ENCODE measurements at regions not wholly inside any gene's neighbourhood (a gene's known extent, or its start where the extent isn't known, plus 50 kb on each side); places are given as distances from the start of the nearest gene placed in this dataset.

DNA sequence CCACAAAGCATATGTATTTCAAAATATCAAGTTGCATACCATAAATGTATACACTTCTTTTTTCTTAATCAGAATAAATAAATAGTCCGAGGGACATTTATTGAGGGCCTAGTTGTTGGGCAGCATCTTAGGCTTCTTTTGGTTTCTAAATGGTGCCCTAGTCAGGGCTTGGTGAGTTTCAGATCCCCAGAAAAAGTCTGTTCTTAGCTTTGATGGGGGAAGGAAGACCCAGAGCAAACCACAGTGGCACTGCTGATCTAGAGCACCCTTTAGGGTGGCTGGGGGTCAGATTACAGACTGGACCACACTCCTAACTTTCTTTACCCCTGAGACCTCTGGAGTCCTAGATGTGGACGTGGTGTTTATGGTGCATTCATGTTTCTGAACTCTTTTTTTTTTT is 97.8 kb downstream of the C9orf152 start:
- in situ Hi-C loops (cut with MboI; ENCODE audit: low sequenced_read_pairs): no loop called here

DNA sequence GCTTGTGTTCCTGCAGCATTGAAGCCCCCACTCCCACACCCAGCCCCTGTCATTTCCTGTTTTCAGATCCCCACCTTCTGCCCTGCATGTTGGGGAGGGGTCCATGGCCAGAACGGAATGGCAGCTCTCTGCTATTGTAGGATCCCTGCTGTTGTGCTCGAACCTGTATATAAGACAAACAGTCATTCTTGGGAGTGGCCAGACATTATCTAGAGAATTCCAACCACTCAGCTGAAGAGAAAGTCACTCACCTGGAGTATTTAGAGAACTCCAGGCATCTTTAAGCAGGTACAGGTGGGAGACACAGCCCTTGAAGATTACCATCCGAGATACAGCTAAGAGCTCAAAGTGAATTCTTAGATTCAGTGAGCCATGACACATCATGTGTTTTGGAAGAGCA is 96.1 kb downstream of the C9orf152 start:
- in situ Hi-C loops (cut with MboI; ENCODE audit: low sequenced_read_pairs): no loop called here

DNA sequence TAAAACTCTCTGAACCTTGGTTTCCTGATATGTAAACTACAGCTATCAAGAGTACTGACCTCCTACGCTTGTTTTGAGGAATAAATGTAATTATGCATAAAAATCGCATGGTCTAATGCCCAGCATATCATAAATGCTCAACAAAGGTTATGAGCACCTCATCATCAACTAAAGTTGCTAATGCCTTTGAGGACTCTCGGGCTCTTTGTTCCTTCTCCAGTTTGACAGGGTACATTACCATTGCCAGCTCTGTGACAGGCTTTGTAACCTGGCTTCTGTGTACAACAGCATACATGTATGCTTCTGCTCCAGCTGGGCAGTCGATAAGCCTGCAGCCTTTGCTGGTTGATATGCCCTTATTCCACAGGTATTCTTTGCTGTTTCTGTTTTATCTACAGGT is 95.2 kb downstream of the C9orf152 start:
- in situ Hi-C loops (cut with MboI; ENCODE audit: low sequenced_read_pairs): no loop called here

DNA sequence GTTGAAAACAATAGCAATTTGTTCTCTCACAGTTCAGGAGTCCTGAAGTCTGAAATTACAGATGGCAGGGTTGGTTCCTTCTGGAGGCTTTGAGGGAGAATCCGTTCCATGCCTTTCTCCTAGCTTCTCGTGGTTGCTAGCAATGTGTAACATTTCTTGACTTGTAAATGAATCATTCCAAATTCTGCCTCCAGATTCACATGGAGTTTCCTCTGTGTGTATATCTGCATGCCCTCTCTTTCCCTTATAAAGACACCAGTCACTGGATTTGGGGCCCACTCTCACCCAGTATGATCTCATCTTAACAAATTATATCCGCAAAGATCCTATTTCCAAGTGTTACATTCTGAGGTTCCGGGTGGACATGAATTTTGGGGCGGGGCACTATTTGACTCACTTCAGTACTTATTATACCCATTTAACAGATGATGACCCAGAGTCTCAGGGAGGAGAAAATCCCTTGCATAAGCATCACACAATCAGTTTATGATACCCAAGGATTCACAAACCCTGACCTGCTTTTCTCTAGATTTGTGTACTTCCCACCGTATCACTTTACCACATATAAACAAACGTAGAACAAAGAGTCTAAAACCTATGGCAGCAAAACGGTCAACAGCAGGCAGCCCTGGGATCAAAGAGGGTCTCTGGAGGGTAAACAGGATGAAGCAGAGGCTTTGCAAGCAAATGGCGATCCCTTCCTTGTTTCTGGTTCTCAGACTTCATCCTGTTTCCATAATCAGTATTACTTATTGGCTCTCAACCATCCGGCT is 93.7 kb downstream of the C9orf152 start:
- in situ Hi-C loops (cut with MboI; ENCODE audit: low sequenced_read_pairs): no loop called here

DNA sequence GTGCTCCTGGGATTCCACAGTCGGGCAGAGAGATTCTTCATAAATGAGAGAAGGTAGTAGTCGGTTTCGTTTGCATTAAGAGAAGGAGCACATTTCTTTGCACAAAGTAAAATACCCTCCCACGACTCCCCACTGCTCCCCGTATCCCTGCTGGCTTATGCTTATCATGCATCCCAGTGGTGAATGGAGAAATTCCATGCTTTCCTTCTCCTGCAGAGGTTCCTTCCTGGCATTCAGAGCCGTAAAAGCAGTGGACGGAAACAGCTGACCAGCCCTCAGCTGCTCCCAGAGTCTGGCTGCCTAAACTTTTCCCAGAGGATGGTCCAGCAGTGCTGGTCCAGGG is 93.1 kb downstream of the C9orf152 start:
- in situ Hi-C loops (cut with MboI; ENCODE audit: low sequenced_read_pairs): no loop called here

DNA sequence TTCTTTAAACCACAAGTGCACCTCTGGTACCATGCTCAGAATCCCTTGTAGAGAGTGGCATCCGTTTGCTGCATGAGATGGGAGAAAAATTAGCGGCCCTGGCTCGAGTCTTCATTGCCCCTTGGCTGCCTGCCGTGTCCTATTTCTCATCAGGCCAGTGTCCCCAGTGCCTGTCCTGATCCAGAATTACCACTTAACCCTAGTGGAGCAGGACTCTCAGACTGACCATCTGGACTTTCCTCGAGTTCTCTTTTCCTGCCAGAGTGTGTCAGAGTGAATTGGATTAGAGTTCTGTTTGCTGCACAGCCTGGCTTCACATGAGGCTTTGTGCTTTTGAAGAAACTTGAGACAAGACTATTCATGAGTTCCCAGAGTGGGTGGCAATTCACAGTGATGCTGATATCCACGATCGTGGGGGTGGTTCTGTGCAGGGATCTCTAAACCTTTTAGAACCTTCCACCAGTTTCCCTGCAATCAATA is 92.6 kb downstream of the C9orf152 start:
- in situ Hi-C loops (cut with MboI; ENCODE audit: low sequenced_read_pairs): no loop called here

DNA sequence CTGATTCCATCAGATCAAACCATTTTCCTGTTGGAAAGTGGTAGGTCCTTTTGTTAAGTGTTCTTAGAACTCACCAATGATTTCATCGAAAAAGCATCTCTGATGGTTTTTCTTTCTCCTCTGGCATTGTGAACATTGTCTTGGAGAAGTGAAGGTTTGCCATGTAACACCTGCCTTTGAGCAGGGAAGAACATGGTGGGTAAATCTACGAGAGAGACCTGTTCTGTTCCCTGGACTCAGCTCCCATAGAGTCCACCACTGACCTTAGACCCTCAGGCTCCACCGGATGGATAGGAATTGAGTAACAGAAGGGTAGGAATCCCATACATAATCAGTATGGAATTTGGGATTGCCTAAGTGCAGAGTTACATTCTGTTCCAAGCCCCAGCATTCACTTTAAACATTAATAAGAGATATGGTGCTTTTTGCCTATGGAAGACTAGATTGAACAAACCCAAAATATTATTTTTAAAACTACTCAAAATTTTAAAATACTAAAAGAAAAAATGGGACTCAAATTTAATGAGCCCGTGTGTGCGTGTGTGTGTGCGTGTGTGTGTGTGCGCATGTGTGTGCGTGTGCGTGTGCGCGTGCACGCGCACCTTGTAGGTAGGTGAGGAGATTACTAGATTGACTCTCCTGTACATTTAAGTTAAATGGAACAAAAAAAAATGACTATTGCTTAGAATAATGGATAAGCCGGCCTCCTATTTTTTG is 92.0 kb downstream of the C9orf152 start:
- in situ Hi-C loops (cut with MboI; ENCODE audit: low sequenced_read_pairs): no loop called here

DNA sequence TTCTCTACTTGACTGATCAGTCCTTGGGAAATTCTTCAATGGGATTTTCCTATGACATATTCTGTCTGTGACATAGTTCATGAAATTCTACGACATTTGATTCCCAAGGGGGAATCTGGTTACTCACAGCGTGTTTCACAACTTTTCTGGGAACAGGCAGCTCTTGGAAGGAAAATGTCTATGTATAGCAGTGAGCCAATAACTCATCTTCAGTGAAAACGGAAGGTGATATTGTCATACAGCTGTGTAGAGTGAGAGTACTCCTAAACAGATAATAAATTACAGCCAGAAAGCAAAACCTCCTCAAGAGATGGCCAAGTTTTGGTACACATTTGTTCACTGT is 91.4 kb downstream of the C9orf152 start:
- in situ Hi-C loops (cut with MboI; ENCODE audit: low sequenced_read_pairs): no loop called here

DNA sequence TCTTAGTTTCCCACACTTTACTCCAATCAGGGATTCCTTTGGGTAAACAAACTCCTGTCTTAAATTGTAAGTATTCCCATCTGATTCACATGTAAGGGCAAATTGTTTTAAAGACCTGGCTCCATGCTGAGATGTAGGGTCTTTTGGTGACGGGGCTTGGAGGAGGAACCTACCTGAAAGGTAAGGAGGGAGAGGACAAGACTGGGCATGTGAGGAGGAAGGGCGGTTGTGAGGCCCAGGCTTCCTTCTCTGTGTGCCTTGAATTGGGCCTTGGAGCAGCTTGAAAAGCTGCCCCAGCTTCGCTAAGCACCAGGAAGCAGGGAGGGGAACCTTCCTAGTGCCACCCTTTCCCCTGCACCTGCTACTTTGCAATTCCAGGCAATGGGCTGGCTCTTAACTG is 86.8 kb downstream of the C9orf152 start:
- in situ Hi-C loops (cut with MboI; ENCODE audit: low sequenced_read_pairs): no loop called here

DNA sequence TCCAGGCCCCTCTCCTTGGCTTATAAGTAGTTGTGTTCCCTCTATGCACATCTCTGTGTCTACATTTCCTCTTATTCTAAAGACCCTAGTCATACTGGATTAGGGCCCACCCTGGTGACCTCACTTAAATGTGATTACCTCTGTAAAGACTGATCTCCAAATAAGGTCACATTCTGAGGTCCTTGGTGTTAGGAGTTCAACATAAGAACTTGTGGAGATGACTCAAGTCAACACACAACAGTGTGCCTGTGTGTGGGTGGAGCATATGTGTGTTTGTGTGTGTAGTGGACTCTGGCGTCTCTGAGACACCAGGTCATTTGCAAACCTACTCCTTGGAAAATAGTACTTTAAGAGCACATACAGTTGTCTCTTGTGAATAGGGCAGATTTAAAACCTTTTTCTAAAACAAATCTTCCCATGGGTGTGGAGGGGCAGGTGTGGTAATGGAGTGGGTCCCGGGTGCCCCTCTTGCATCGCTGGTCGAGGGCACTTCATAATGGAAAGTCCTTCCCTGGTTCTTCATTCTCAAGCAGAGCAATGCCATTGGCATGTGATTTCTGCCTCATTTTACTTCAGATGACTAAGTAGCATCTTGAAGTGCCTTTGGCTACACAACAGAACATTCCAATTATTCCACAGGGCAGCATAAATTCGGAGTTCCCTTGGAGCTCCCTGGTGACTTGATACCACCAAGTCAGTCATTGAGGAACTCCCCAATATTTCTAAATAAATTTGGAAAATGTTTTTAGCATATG is 84.4 kb downstream of the C9orf152 start:
- in situ Hi-C loops (cut with MboI; ENCODE audit: low sequenced_read_pairs): no loop called here

DNA sequence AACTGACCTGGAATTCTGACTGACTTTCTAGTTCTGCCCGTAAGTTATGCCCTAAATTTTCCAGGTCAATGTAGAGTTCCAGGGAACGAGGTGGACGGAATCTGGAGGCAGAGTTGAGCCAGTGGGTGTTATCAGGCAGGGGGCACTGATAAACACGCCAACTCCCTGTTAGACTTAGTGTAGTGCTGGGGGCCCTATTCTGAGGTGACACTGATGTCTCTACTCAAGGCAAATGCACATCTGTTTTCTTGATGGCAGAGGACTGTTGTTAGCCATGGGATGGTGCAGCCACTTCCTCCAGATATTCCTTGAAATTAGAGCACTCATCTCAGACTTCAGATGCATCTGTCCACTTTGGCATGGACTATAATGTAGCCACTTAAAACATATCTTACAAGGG is 83.5 kb downstream of the C9orf152 start:
- in situ Hi-C loops (cut with MboI; ENCODE audit: low sequenced_read_pairs): no loop called here

DNA sequence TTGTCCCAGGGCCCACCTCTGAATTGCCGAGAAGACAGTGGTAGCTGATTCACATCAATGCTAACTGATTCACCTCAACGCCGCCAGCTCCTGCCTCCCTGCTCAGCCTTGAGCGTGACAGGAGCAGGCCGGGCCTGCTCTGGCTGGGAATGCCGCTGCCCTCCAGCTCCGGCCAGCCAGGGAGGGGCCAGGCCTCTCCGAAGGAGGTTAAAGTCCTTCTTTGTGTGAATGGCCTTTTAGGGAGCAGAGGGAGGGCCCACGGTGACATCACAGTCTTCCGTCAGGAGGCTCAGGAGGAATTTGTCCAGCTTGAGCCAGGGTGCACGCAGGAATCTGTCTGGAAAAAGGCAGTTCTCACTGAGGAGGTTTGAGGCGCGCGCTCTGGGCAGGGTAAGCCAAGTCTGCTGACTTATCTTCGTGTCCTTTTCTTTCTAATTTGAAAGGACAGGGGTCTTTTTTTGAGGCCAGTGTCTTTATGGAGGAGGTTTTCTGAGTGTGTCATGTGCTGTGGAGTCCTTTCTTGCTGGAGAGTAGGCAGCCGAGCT is 82.7 kb downstream of the C9orf152 start:
- in situ Hi-C loops (cut with MboI; ENCODE audit: low sequenced_read_pairs): loop anchor here (25.0 kb wide), 1 partner anchor 538 kb away; no protein-coding TSS in a partner anchor

DNA sequence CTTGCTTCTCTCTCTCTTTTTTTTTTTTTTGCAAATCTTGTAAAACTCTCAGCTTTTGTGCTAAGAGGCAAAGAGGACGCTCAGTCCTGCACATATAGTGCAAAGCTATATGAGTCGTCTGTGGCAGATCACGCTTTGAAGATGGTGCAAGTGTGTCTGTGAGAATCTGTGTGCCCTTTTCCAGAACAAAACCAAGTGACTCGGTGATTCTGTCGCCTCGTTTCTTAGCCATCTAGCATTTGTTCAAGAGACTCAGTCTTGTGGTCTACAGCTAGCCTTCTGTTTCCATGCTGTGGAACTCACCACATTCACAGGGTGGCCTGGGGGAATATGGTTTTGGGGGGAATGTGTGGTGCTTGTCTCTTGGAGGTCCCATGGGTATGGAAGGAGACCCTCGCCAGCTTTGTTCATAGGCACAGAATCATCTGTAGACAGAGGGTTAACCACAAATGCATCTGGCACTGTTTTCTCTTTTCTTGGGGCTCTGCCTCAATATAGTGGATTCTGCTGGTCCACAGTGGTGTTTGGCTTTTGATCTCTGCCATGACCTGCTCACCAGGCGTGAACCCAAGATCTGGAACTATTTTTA is 82.1 kb downstream of the C9orf152 start:
- in situ Hi-C loops (cut with MboI; ENCODE audit: low sequenced_read_pairs): loop anchor here (25.0 kb wide), 1 partner anchor 539 kb away; no protein-coding TSS in a partner anchor

DNA sequence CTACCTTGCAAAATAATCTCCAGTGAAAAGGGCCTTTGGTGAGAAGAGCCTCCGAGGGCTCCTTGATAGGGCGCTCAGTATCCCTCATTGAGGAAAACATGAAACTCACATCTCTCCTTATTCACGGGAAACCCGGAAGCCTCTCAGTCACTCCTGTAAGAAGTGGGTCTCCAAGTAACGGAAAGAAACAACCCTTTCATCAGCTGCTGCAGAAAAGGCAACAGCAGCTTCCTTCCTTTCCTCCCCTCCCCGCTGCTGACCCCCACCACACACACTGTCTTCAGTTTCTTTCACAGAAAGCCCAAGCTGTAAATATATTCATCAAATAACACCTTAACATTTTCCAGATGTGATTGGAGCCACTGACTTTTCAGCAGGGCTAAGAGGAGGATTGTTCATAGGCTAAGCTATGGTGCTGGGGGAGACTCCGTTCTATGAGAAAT is 81.4 kb downstream of the C9orf152 start:
- in situ Hi-C loops (cut with MboI; ENCODE audit: low sequenced_read_pairs): loop anchor here (25.0 kb wide), 1 partner anchor 539 kb away; no protein-coding TSS in a partner anchor

DNA sequence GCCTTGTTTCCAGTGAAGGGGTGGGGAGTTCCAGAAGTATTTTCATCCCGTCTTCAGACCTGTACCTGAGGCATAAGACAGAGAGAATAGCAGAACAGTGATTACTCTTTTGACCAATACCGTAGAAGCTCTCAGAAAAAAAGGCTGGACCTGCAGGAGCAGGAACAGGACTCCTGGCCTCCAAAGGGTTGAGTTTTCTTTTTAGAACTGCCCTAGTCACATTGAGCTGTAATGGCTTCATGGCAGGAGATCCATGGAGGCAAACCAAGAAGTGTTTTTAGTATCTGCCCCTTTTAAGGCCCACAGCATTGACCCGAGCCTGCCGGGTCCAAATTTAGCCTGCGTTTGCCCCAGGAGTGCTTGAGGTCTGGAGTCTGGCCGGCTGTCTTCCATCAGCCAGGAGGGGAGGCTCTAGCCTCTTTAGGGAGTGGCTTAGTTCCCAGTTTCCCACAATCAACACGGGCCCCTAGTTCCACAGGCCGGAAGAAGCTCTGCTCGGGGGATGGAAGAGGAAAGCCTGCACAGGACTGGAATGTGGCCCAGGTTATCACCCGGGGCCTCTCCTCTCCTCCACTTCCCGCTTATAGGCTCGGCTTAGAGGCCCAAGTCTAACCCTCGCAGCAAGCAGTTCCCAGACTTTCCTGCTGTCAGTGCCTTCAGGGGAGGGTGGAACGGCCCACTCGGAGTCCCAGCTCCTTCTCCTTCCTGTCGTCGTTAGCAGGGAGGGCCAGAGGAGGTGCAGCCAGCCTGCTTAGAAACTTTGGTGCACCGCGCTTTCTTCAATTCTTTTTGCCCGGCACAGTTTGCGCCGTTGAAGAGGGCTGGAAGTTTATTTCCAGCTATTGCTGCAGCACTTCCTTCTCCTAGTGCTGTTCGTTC is 80.7 kb downstream of the C9orf152 start:
- in situ Hi-C loops (cut with MboI; ENCODE audit: low sequenced_read_pairs): loop anchor here (25.0 kb wide), 1 partner anchor 540 kb away; no protein-coding TSS in a partner anchor

DNA sequence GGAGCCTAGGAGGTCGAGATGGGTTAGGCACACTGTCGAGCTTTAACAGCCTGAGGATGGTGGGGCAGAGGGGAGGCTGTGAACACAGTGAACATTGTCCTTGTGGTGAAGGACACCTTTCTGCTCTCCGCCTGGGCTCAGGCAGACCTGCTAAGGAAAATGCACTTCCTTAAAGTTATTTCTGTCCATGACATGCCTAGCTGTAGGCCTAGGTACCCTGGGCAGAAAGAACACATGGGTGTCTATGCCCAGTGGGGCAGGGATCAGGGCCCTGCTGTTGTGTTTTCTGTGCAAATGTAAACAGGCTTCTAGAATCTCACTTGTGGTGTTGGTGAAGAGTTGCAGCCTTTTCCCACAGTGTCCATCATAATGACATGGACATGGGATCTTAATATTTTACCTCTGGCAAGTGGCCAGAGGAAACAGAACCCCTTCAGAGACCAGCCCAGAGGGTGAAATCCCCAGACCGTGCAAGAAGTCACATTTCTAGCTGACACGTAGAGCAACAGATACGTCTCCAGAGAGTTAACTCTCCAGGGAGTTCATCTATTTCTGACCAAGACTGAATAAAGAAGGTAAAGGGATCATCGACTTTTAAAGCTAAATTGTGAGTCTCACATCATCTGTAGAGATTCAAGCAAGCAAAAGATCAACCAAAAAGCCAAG is 79.2 kb downstream of the C9orf152 start:
- in situ Hi-C loops (cut with MboI; ENCODE audit: low sequenced_read_pairs): loop anchor here (25.0 kb wide), 1 partner anchor 541 kb away; no protein-coding TSS in a partner anchor

DNA sequence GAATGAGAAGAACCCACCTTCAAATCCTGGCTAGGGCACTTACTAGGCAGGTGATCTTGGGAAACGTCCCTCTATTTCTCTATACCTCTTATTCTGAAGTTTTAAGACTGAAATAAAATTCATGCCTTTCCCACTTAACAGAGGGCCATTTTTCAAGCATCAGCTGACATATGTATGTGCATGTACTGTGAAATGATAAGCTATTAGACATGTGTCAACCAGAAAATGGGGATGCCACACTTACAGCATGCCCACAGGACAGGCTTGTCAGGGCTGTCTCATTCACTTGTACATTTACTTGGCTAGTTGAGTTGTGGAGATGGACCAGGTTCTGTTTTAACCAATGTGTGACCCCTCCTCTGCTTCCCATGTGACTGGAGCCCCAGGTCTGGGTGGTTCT is 78.5 kb downstream of the C9orf152 start:
- in situ Hi-C loops (cut with MboI; ENCODE audit: low sequenced_read_pairs): loop anchor here (25.0 kb wide), 1 partner anchor 542 kb away; no protein-coding TSS in a partner anchor

DNA sequence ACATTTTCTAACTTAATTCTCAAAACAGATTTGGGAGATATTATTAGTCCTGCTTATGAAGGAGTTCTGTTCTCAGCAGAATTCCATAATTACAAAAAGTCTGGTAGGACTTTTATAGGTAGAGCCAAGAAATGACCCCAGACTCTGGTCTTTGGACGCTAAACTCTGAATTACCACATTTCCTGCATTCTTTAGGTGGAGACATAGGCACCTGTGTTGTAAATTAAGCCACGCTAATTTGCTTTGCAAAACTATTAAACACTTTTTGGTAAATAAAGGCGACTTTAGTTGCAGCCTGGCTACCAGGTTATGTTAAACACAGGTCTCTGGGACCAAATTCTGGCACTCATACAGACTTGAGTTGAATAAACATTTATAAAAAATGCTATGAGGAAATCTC is 77.7 kb downstream of the C9orf152 start:
- in situ Hi-C loops (cut with MboI; ENCODE audit: low sequenced_read_pairs): loop anchor here (25.0 kb wide), 1 partner anchor 543 kb away; no protein-coding TSS in a partner anchor
